ENCODE measurements at regions not wholly inside any gene's neighbourhood (a gene's known extent, or its start where the extent isn't known, plus 50 kb on each side); places are given as distances from the start of the nearest gene placed in this dataset.

GRCh38 chr14:85732031-85732430, 202.1 kb downstream of the FLRT2 start:
- ATAC-seq (no peak), DNase-seq (ENCODE audit: low read depth, low spot score) (no peak)
- Histone ChIP-seq H3K27me3 (ENCODE audit: control insufficient read depth, insufficient read depth, low read length) (no peaks in the 10 kb centered on the region), H3K36me3 (ENCODE audit: control insufficient read depth, insufficient read depth, low read length) (no peaks in the 10 kb centered on the region), H3K4me3 (ENCODE audit: low read depth in 2 of 2, low read length in 2 of 2) (no peak overlapping the region), H3K27ac (ENCODE audit: low read length) (no peak overlapping the region), H3K4me1 (ENCODE audit: control insufficient read depth, insufficient read depth, low read length) (no peaks in the 10 kb centered on the region), H3K9me3 (ENCODE audit: control insufficient read depth, insufficient read depth, low read depth, low read length) (no peaks in the 10 kb centered on the region)
- TF ChIP-seq CTCF (IDR thresholded peaks at IDR 0.05) (no peak), TCF7L2 (IDR thresholded peaks at IDR 0.05; ENCODE audit: low read depth, low read length) (no peak), REST (IDR thresholded peaks at IDR 0.05; ENCODE audit: insufficient read depth in 1 of 2, low read depth in 2 of 2, low read length in 1 of 2) (no peak), POLR2AphosphoS5 (IDR thresholded peaks at IDR 0.05; ENCODE audit: low read depth, low read length) (no peak), SIN3A (IDR thresholded peaks at IDR 0.05; ENCODE audit: borderline replicate concordance, insufficient read depth, low read depth, low read length) (no peak)
- intact Hi-C loops (cut with micrococcal nuclease; ENCODE audit: unreplicated experiment): no loop called here
- in situ Hi-C loops (cut with HindIII; ENCODE audit: low pct_unique_long_range_greater_than_20kb, low sequenced_read_pairs): no loop called here
- POLR2A ChIA-PET: no interaction called here
- CTCF ChIA-PET: no interaction called here
- no TSS peak for BruUV-seq (replicated peaks)

- ChIA-PET POLR2A (no interaction called here), CTCF (no interaction called here)
- no peak overlapping the region for H3K4me3 ChIP-seq (ENCODE audit: low read depth in 2 of 2, low read length in 2 of 2)
- DNase-seq (ENCODE audit: low read depth, low spot score) (no peak), ATAC-seq (no peak)
- H3K4me1 ChIP-seq (ENCODE audit: control insufficient read depth, insufficient read depth, low read length): no peaks in the 10 kb centered on the region
- H3K9me3 ChIP-seq (ENCODE audit: control insufficient read depth, insufficient read depth, low read depth, low read length): no peaks in the 10 kb centered on the region
- TF ChIP-seq REST (IDR thresholded peaks at IDR 0.05; ENCODE audit: insufficient read depth in 1 of 2, low read depth in 2 of 2, low read length in 1 of 2) (no peak), POLR2AphosphoS5 (IDR thresholded peaks at IDR 0.05; ENCODE audit: low read depth, low read length) (no peak), TCF7L2 (IDR thresholded peaks at IDR 0.05; ENCODE audit: low read depth, low read length) (no peak)
- in situ Hi-C loops (cut with HindIII; ENCODE audit: low pct_unique_long_range_greater_than_20kb, low sequenced_read_pairs): no loop called here
- no TSS peak for BruUV-seq (replicated peaks)
- H3K27ac ChIP-seq (ENCODE audit: low read length): no peak overlapping the region
- intact Hi-C loops (cut with micrococcal nuclease; ENCODE audit: unreplicated experiment): no loop called here
- H3K27me3 ChIP-seq (ENCODE audit: control insufficient read depth, insufficient read depth, low read length): no peaks in the 10 kb centered on the region
- no peaks in the 10 kb centered on the region for H3K36me3 ChIP-seq (ENCODE audit: control insufficient read depth, insufficient read depth, low read length)
Observed at GRCh38 chr14:85731186-85731585, 201.2 kb downstream of the FLRT2 start.

All from Panc1 (cell line).